ENCODE measurements at regions not wholly inside any gene's neighbourhood (a gene's known extent, or its start where the extent isn't known, plus 50 kb on each side); places are given as distances from the start of the nearest gene placed in this dataset.

GRCh38 chr18:41600693-41601391 is 354.2 kb upstream of the PIK3C3 start:
- no peaks in the 10 kb centered on the region for H3K4me1 ChIP-seq (ENCODE audit: control insufficient read depth, insufficient read depth, low read length)
- no peak overlapping the region for H3K4me3 ChIP-seq (ENCODE audit: low read length)
- DNase-seq (no peak), ATAC-seq (no peak)
- no peaks in the 10 kb centered on the region for H3K27me3 Mint-ChIP-seq (ENCODE audit: low read depth in 2 of 2)
- H3K4me1 Mint-ChIP-seq: no peaks in the 10 kb centered on the region
- TF ChIP-seq, protein P1, sequence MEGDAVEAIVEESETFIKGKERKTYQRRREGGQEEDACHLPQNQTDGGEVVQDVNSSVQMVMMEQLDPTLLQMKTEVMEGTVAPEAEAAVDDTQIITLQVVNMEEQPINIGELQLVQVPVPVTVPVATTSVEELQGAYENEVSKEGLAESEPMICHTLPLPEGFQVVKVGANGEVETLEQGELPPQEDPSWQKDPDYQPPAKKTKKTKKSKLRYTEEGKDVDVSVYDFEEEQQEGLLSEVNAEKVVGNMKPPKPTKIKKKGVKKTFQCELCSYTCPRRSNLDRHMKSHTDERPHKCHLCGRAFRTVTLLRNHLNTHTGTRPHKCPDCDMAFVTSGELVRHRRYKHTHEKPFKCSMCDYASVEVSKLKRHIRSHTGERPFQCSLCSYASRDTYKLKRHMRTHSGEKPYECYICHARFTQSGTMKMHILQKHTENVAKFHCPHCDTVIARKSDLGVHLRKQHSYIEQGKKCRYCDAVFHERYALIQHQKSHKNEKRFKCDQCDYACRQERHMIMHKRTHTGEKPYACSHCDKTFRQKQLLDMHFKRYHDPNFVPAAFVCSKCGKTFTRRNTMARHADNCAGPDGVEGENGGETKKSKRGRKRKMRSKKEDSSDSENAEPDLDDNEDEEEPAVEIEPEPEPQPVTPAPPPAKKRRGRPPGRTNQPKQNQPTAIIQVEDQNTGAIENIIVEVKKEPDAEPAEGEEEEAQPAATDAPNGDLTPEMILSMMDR (IDR thresholded peaks at IDR 0.05): no peak
- H3K9me3 ChIP-seq (ENCODE audit: control insufficient read depth, insufficient read depth, low read length): no peaks in the 10 kb centered on the region
- no peaks in the 10 kb centered on the region for H3K36me3 ChIP-seq (ENCODE audit: control insufficient read depth, insufficient read depth, low read length)
- no peaks in the 10 kb centered on the region for H3K36me3 Mint-ChIP-seq
- H3K27ac ChIP-seq (ENCODE audit: low read length): no peak overlapping the region
- intact Hi-C loops (cut with micrococcal nuclease): no loop called here
- peaks cover 12 to 16% of the 10 kb centered on the region in 2 donors for H3K9me3 Mint-ChIP-seq
- WGBS (ENCODE audit: insufficient coverage): 75% methylated on average over 3 of the region's 3 CpGs
- no peaks in the 10 kb centered on the region for H3K27me3 ChIP-seq (ENCODE audit: control insufficient read depth, insufficient read depth, low read length)
- H3K4me3 Mint-ChIP-seq: no peak overlapping the region
- H3K27ac Mint-ChIP-seq: no peak overlapping the region

DNA sequence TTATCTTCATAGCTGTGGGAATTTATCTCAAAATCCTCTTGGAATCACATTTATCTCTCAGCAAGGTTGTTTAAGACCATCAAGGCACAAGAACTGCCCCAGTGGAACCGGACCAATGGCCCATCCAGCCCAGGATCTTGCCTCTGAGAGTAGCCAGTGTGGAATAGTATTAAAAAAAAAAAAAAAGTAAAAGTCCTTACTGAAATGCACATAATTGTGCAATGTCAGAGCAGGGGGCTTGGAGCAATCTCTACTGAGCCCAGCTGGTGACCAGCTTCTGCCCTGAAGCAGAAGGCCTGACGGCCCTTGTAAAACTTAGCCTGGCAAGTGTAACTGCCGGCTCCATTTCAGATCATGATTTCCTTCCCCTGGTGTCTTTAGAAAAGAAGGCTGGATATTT is 355.6 kb upstream of the PIK3C3 start:
- Mint-ChIP-seq H3K27ac (no peak overlapping the region), H3K27me3 (ENCODE audit: low read depth in 2 of 2) (no peaks in the 10 kb centered on the region), H3K4me1 (no peaks in the 10 kb centered on the region), H3K4me3 (no peak overlapping the region), H3K9me3 (peaks cover 10 to 12% of the 10 kb centered on the region in 2 donors), H3K36me3 (no peaks in the 10 kb centered on the region)
- Histone ChIP-seq H3K9me3 (ENCODE audit: control insufficient read depth, insufficient read depth, low read length) (no peaks in the 10 kb centered on the region), H3K4me3 (ENCODE audit: low read length) (no peak overlapping the region), H3K36me3 (ENCODE audit: control insufficient read depth, insufficient read depth, low read length) (no peaks in the 10 kb centered on the region), H3K27ac (ENCODE audit: low read length) (no peak overlapping the region), H3K4me1 (ENCODE audit: control insufficient read depth, insufficient read depth, low read length) (no peaks in the 10 kb centered on the region), H3K27me3 (ENCODE audit: control insufficient read depth, insufficient read depth, low read length) (no peaks in the 10 kb centered on the region)
- intact Hi-C loops (cut with micrococcal nuclease): no loop called here
- DNase-seq (no peak), ATAC-seq (no peak)
- TF ChIP-seq, protein P1 (IDR thresholded peaks at IDR 0.05): no peak
- WGBS (ENCODE audit: insufficient coverage): 88% methylated on average over 2 of the region's 3 CpGs

DNA sequence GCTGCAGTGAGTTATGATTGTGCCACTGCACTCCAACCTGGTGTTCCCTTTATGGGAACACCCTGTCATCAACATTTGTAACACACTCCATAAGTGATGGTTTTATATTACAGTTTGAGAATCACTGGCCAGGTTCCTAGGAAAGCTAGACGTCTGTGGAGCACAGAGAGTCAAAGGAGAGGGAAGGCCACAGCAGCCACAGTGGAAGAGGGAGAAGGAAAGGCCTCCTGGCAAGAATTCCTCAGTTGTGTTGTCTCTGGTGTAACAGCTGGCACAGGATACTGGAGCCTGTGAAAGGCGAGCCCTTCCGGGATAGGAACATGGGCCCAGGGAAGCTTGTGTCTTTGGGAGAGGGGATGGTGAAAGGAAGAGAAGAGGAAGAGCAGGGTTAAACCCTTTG is 360.5 kb upstream of the PIK3C3 start:
- H3K36me3 Mint-ChIP-seq: no peaks in the 10 kb centered on the region
- ATAC-seq: no peak
- Histone ChIP-seq H3K27me3 (ENCODE audit: control insufficient read depth, insufficient read depth, low read length) (no peaks in the 10 kb centered on the region), H3K4me3 (ENCODE audit: low read length) (no peak overlapping the region), H3K27ac (ENCODE audit: low read length) (no peak overlapping the region), H3K9me3 (ENCODE audit: control insufficient read depth, insufficient read depth, low read length) (no peaks in the 10 kb centered on the region), H3K4me1 (ENCODE audit: control insufficient read depth, insufficient read depth, low read length) (no peaks in the 10 kb centered on the region), H3K36me3 (ENCODE audit: control insufficient read depth, insufficient read depth, low read length) (no peaks in the 10 kb centered on the region)
- 80% methylated on average over 3 of the region's 3 CpGs for WGBS (ENCODE audit: insufficient coverage)
- no peak for DNase-seq
- no peaks in the 10 kb centered on the region for H3K4me1 Mint-ChIP-seq
- H3K27me3 Mint-ChIP-seq (ENCODE audit: low read depth in 2 of 2): no peaks in the 10 kb centered on the region
- H3K27ac Mint-ChIP-seq: no peak overlapping the region
- H3K4me3 Mint-ChIP-seq: no peak overlapping the region
- intact Hi-C loops (cut with micrococcal nuclease): no loop called here
- TF ChIP-seq, protein P1 (IDR thresholded peaks at IDR 0.05): no peak
- H3K9me3 Mint-ChIP-seq: peaks cover 7 to 12% of the 10 kb centered on the region in 2 donors

DNA sequence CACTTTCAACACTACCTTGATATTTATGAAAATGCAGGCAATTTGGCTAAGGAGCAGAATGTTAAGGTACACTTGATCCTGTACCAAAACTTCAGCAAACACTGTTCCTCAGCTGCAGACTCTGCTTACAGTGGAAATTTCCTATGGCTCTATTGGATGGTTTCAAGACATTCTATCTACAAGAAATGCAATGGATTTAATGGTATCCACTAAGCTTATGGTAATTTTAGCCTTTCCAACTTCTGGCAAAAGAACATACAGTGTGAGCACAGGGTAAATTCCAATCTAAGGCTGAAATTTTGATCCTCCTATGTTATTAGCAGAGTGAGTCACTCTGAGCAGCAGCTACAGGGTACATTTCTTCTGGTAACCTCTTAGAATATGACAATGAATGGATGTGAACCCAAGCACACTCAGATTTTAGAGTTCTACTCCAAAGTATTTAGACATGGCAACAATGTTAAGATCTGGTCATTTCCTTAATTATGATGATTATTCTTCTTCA is 361.8 kb upstream of the PIK3C3 start:
- H3K4me3 Mint-ChIP-seq: no peak overlapping the region
- H3K4me1 Mint-ChIP-seq: no peaks in the 10 kb centered on the region
- ATAC-seq: no peak
- no peak overlapping the region for H3K27ac ChIP-seq (ENCODE audit: low read length)
- H3K36me3 Mint-ChIP-seq: no peaks in the 10 kb centered on the region
- no peak overlapping the region for H3K4me3 ChIP-seq (ENCODE audit: low read length)
- no peaks in the 10 kb centered on the region for H3K36me3 ChIP-seq (ENCODE audit: control insufficient read depth, insufficient read depth, low read length)
- H3K9me3 ChIP-seq (ENCODE audit: control insufficient read depth, insufficient read depth, low read length): no peaks in the 10 kb centered on the region
- no peak overlapping the region for H3K27ac Mint-ChIP-seq
- peaks cover 7 to 17% of the 10 kb centered on the region in 2 donors for H3K9me3 Mint-ChIP-seq
- TF ChIP-seq, protein P1 (IDR thresholded peaks at IDR 0.05): no peak
- H3K4me1 ChIP-seq (ENCODE audit: control insufficient read depth, insufficient read depth, low read length): no peaks in the 10 kb centered on the region
- no peaks in the 10 kb centered on the region for H3K27me3 Mint-ChIP-seq (ENCODE audit: low read depth in 2 of 2)
- H3K27me3 ChIP-seq (ENCODE audit: control insufficient read depth, insufficient read depth, low read length): no peaks in the 10 kb centered on the region
- no peak for DNase-seq
- intact Hi-C loops (cut with micrococcal nuclease): no loop called here
